PC-3 (cell line): ENCODE measurements at regions not wholly inside any gene's neighbourhood (a gene's known extent, or its start where the extent isn't known, plus 50 kb on each side); places are given as distances from the start of the nearest gene placed in this dataset.

ENCODE experiments used
- ATAC-seq: fragments of 200-7000 bp; cut with Tn5 transposase; 2 replicates; pipeline ENCODE4 v1.9.1; 2020; ENCODE audit warnings: mild to moderate bottlenecking, moderate library complexity
- BruUV-seq: library from RNA; stranded (reverse); fragments of 400-500 nt; replicated peaks from 2 replicates; lab custom pipeline; 2021; lab: Mats Ljungman, UMichigan
- CTCF ChIA-PET: fragments of 300-600 bp; sonication (Branson Sonifier 250); formaldehyde crosslinking; loops from one replicate; lab custom pipeline; 2022; ENCODE audit warnings: antibody characterized with exemption; lab: Charles Lee
- POLR2A ChIA-PET: fragments of 300-600 bp; sonication (Branson Sonifier 250); formaldehyde crosslinking; loops from one replicate; lab custom pipeline; 2022; ENCODE audit warnings: antibody characterized with exemption; ENCODE audit not compliant: unreplicated experiment; lab: Charles Lee
- DNase-seq: peaks from one replicate; pipeline ENCODE4 v3.0.0-alpha.2; 2015
- H2AFZ ChIP-seq: fragments of 300-600 bp; sonication (generic); 2 replicates; pipeline ENCODE4 v1.6.0; 2016; ENCODE audit warnings: antibody characterized with exemption, low read length
- H3F3A ChIP-seq: fragments of 300-600 bp; sonication (generic); one replicate; pipeline ENCODE4 v1.6.0; 2017; ENCODE audit warnings: antibody characterized with exemption, low read length, control low read depth, mild to moderate bottlenecking; ENCODE audit not compliant: unreplicated experiment
- H3K27ac ChIP-seq: fragments of 300-600 bp; sonication (generic); 2 replicates; pipeline ENCODE4 v1.5.1; 2016; ENCODE audit warnings: mild to moderate bottlenecking, low read length
- H3K27me3 ChIP-seq: fragments of 300-600 bp; sonication (generic); 2 replicates; pipeline ENCODE4 v1.6.1; 2016; ENCODE audit warnings: low read length, mixed read lengths
- H3K36me3 ChIP-seq: fragments of 300-600 bp; sonication (generic); 2 replicates; pipeline ENCODE4 v1.6.1; 2016; ENCODE audit warnings: low read depth, mixed run types, low read length, mixed read lengths
- H3K4me1 ChIP-seq: fragments of 300-600 bp; sonication (generic); 2 replicates; pipeline ENCODE4 v1.5.1; 2016; ENCODE audit warnings: low read length; ENCODE audit not compliant: insufficient read depth
- H3K4me2 ChIP-seq: fragments of 300-600 bp; sonication (generic); 2 replicates; pipeline ENCODE4 v1.6.0; 2016; ENCODE audit warnings: low read length
- H3K4me3 ChIP-seq: fragments of 300-600 bp; sonication (generic); 2 replicates; pipeline ENCODE4 v1.5.1; 2016; ENCODE audit warnings: mild to moderate bottlenecking, low read length, mixed read lengths
- H3K79me2 ChIP-seq: fragments of 300-600 bp; sonication (generic); 2 replicates; pipeline ENCODE4 v1.6.1; 2017; ENCODE audit warnings: low read length, mixed read lengths
- H3K9ac ChIP-seq: fragments of 300-600 bp; sonication (generic); 2 replicates; pipeline ENCODE4 v1.6.0; 2016; ENCODE audit warnings: mild to moderate bottlenecking, low read length
- H3K9me2 ChIP-seq: fragments of 300-600 bp; sonication (generic); replicated peaks from 2 replicates; pipeline ENCODE4 v1.6.1; 2016; ENCODE audit warnings: mixed run types, low read length, mixed read lengths
- H3K9me3 ChIP-seq: fragments of 300-600 bp; sonication (generic); 2 replicates; pipeline ENCODE4 v1.6.1; 2016; ENCODE audit warnings: low read length, mixed read lengths
- H4K20me1 ChIP-seq: fragments of 300-600 bp; sonication (generic); 2 replicates; pipeline ENCODE4 v1.6.1; 2016; ENCODE audit warnings: low read length, mixed read lengths
- CTCF ChIP-seq: fragments of 300-600 bp; sonication (generic); conservative IDR thresholded peaks from 2 replicates; pipeline ENCODE4 v1.5.1; 2017; ENCODE audit warnings: antibody characterized with exemption, low read depth, mild to moderate bottlenecking, low read length
- EZH2 ChIP-seq: fragments of 300-600 bp; sonication (generic); IDR thresholded peaks from one replicate; pipeline ENCODE4 v1.6.1; 2017; ENCODE audit warnings: antibody characterized with exemption, mild to moderate bottlenecking, low read length; ENCODE audit not compliant: unreplicated experiment
- EZH2phosphoT487 ChIP-seq: fragments of 300-600 bp; sonication (generic); IDR thresholded peaks from 2 replicates; pipeline ENCODE4 v1.6.1; 2018; ENCODE audit warnings: mild to moderate bottlenecking, antibody characterized with exemption, low read length, borderline replicate concordance
- intact Hi-C: fragments of 100-400 bp; cut with micrococcal nuclease; formaldehyde crosslinking; loops from 2 replicates; pipeline ENCODE4 v1.9.0; 2023

DNA sequence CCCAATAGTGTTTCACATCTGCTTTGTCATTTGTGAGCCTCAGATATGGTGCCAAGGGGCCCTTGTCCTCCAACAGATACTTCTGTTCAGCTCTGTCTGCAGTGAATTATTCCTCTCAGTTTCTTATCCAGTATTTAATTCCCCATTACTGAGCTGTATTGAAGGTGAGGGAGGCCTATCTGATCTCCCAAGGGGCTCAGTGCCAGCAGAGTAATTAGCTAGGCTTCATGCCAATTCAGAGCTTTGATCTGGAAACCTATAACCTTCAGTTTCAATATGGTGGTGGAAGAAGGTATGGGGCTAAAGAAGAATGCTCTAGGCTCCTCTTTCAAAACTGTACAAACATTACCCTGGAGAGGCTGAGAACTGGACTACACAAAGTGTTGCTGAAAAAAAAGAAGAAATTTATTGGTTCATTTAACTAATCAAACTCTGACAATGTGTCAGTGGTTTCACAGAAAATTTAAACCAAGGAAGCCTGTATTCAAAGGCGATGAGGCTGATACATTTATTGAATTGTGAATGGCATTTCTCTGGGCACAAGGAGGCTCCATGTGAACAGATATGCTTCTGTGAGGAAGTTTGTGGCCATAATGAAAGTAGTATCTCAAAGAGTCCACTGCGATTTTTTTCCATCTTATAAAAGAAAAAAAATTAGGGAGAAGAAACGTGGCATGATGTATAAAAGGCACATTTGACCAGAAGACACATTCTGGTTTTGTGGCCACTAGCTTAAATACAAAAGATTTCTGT, 397.8 kb downstream of the TLE4 start:
- no peak overlapping the region for H3K9ac ChIP-seq
- no peak overlapping the region for H3K4me3 ChIP-seq
- no peaks in the 10 kb centered on the region for H4K20me1 ChIP-seq
- H3K27ac ChIP-seq, result no peak overlapping the region
- ATAC-seq (no peak), DNase-seq (no peak)
- no peaks in the 10 kb centered on the region for H3K4me1 ChIP-seq
- TF ChIP-seq EZH2 (no peak), EZH2phosphoT487 (no peak), CTCF (no peak)
- intact Hi-C loops, result no loop called here
- no peak overlapping the region for H2AFZ ChIP-seq
- no peaks in the 10 kb centered on the region for H3K79me2 ChIP-seq
- H3F3A ChIP-seq, result no peaks in the 10 kb centered on the region
- no TSS peak for BruUV-seq
- peaks cover 39% of the 10 kb centered on the region for H3K27me3 ChIP-seq
- no peaks in the 10 kb centered on the region for H3K9me3 ChIP-seq
- H3K9me2 ChIP-seq, result no peaks in the 10 kb centered on the region
- H3K36me3 ChIP-seq, result no peaks in the 10 kb centered on the region
- POLR2A ChIA-PET, result no interaction called here
- H3K4me2 ChIP-seq, result no peak overlapping the region
- CTCF ChIA-PET, result no interaction called here

DNA sequence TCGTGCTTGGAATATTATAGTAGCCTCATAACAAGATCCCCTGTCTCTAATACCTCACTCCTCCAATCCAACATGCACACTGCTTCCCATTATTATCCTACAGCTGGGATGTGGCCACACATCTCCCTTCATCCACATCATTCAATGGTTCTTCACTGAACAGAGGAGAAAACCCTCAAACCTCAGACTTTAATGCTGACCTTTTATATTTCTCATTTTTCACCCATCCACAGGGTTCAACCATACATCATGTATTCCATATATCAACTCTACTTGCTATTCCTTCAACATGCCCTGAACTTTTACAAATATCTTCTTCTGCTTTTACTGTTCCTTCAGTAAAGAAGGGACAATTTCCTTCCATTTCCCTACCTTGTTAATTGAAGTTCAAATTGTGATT, 396.8 kb downstream of the TLE4 start:
- H3K4me2 ChIP-seq, result no peak overlapping the region
- H3F3A ChIP-seq, result no peaks in the 10 kb centered on the region
- H2AFZ ChIP-seq, result no peak overlapping the region
- no peaks in the 10 kb centered on the region for H3K36me3 ChIP-seq
- peaks cover 44% of the 10 kb centered on the region for H3K27me3 ChIP-seq
- CTCF ChIA-PET, result no interaction called here
- POLR2A ChIA-PET, result no interaction called here
- no peak overlapping the region for H3K27ac ChIP-seq
- BruUV-seq, result no TSS peak
- no peaks in the 10 kb centered on the region for H3K79me2 ChIP-seq
- intact Hi-C loops, result no loop called here
- ATAC-seq (no peak), DNase-seq (no peak)
- no peaks in the 10 kb centered on the region for H3K9me2 ChIP-seq
- no peak overlapping the region for H3K9ac ChIP-seq
- TF ChIP-seq EZH2 (no peak), CTCF (no peak), EZH2phosphoT487 (no peak)
- H3K9me3 ChIP-seq, result no peaks in the 10 kb centered on the region
- H3K4me1 ChIP-seq, result no peaks in the 10 kb centered on the region
- no peaks in the 10 kb centered on the region for H4K20me1 ChIP-seq
- no peak overlapping the region for H3K4me3 ChIP-seq

GRCh38 chr9:79962836-79963235, 391.1 kb downstream of the TLE4 start:
- H3K27me3 ChIP-seq, result peaks cover 64% of the 10 kb centered on the region

More at GRCh38 chr9:79962836-79963235, 391.1 kb downstream of the TLE4 start:
- no peak for DNase-seq
- ChIA-PET CTCF (no interaction called here), POLR2A (no interaction called here)
- Histone ChIP-seq H3K79me2 (no peaks in the 10 kb centered on the region), H2AFZ (no peak overlapping the region), H3K4me1 (no peaks in the 10 kb centered on the region), H4K20me1 (no peaks in the 10 kb centered on the region), H3K9me2 (no peaks in the 10 kb centered on the region), H3K4me2 (no peak overlapping the region), H3K4me3 (no peak overlapping the region), H3K9me3 (no peaks in the 10 kb centered on the region), H3K9ac (no peak overlapping the region), H3F3A (no peaks in the 10 kb centered on the region), H3K36me3 (no peaks in the 10 kb centered on the region), H3K27ac (no peak overlapping the region)
- no peak for ATAC-seq
- no TSS peak for BruUV-seq
- intact Hi-C loops, result no loop called here
- TF ChIP-seq EZH2phosphoT487 (no peak), EZH2 (no peak), CTCF (no peak)
